WERI-Rb-1 (cell line): ENCODE measurements at regions not wholly inside any gene's neighbourhood (a gene's known extent, or its start where the extent isn't known, plus 50 kb on each side); places are given as distances from the start of the nearest gene placed in this dataset.

Experiments used
- DNase-seq: peaks from one replicate; pipeline ENCODE4 v3.0.0-alpha.2; 2020
- H3K27ac ChIP-seq: fragments of 250-450 bp; sonication (Bioruptor Pico); 2 replicates; pipeline ENCODE4 v1.5.1; 2020; ENCODE audit warnings: mild to moderate bottlenecking, moderate library complexity
- H3K27me3 ChIP-seq: fragments of 250-450 bp; sonication (Bioruptor Pico); 2 replicates; pipeline ENCODE4 v1.5.1; 2021; ENCODE audit warnings: mild to moderate bottlenecking, low read depth, moderate library complexity; ENCODE audit not compliant: insufficient read depth, severe bottlenecking
- H3K36me3 ChIP-seq: fragments of 250-450 bp; sonication (Bioruptor Pico); 2 replicates; pipeline ENCODE4 v1.5.1; 2020; ENCODE audit warnings: mild to moderate bottlenecking, moderate library complexity
- H3K4me3 ChIP-seq: 2 replicates; pipeline ENCODE4 v1.5.1; 2011; ENCODE audit warnings: low read depth, mild to moderate bottlenecking, control low read depth, low read length
- H3K9me3 ChIP-seq: fragments of 250-450 bp; sonication (Bioruptor Pico); 2 replicates; pipeline ENCODE4 v1.5.1; 2021; ENCODE audit warnings: mild to moderate bottlenecking, moderate library complexity; ENCODE audit not compliant: severe bottlenecking
- TF ChIP-seq, protein P1 (sequence below): IDR thresholded peaks from 2 replicates; pipeline ENCODE4 v1.5.1; 2011; ENCODE audit warnings: low read depth, mild to moderate bottlenecking, control low read depth, inconsistent platforms, low read length

DNA sequence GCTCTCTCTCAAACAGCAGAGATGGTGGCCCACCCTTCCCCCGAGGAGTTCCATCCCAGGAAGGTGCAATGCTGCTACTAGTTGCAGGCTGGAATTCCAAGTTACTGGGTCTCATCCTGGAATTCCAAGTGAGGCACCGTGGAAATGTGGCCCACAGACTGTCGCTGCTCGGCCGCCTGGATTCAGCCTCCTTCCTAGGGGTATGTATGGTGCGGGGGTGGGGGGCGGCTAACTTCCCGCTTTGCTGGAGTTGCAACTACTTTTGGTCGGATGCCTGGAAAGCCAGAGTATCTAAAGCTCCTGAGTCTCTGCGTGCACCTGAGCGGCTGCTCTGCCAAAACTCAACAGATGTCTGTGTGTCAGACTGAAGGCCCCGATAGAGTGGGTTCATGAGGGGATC is 1146.2 kb downstream of the RPA4 start:
- DNase-seq: no peak
- Histone ChIP-seq H3K4me3 (no peak overlapping the region), H3K27me3 (no peaks in the 10 kb centered on the region), H3K27ac (no peak overlapping the region), H3K36me3 (no peaks in the 10 kb centered on the region), H3K9me3 (no peaks in the 10 kb centered on the region)
- TF ChIP-seq, protein P1, sequence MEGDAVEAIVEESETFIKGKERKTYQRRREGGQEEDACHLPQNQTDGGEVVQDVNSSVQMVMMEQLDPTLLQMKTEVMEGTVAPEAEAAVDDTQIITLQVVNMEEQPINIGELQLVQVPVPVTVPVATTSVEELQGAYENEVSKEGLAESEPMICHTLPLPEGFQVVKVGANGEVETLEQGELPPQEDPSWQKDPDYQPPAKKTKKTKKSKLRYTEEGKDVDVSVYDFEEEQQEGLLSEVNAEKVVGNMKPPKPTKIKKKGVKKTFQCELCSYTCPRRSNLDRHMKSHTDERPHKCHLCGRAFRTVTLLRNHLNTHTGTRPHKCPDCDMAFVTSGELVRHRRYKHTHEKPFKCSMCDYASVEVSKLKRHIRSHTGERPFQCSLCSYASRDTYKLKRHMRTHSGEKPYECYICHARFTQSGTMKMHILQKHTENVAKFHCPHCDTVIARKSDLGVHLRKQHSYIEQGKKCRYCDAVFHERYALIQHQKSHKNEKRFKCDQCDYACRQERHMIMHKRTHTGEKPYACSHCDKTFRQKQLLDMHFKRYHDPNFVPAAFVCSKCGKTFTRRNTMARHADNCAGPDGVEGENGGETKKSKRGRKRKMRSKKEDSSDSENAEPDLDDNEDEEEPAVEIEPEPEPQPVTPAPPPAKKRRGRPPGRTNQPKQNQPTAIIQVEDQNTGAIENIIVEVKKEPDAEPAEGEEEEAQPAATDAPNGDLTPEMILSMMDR: no peak

DNA sequence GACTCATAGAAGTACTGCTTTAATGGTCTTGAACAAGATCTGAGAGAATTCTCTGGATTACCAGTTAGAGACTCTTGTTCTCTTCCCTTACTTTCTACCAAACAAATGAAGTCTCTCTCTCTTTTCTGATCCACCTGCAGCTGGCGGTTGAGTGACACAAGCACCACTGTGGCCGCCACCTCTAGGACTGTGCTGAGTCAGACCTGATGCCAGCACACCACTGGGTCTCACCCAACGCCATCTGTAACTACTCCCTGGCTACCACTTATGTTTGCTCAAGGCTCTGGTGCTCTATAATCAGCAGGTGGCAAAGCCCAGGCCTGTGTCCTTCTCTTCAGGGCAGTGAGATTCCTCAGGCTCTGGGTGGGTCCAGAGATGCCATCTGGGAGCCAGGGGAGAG is 1173.5 kb downstream of the RPA4 start:
- no peaks in the 10 kb centered on the region for H3K9me3 ChIP-seq
- TF ChIP-seq, protein P1: no peak

DNA sequence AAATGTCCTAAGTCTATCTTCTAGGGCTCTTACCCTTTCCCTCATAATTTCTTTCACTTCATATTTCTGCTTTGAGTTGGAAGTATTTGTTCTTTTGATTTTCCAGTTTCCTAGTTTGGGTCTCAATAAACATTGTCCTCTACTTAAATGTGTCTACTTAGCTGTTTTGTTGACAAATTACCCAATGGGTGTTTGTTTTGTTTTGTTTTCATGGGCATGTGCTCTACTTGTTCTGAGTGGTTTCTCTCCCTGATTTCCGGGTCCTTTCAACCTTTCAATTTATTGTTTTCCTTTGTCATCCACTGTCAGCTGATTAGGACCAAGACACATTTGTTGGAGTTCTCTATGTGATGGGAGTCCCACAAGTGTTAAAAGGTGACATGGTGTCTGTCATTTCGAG is 1181.4 kb downstream of the RPA4 start:
- no peak overlapping the region for H3K27ac ChIP-seq
- TF ChIP-seq, protein P1: no peak
- H3K4me3 ChIP-seq: no peak overlapping the region
- H3K36me3 ChIP-seq: no peaks in the 10 kb centered on the region
- no peak for DNase-seq
- no peaks in the 10 kb centered on the region for H3K9me3 ChIP-seq
- H3K27me3 ChIP-seq: no peaks in the 10 kb centered on the region

More for the DNA sequence above, 1173.5 kb downstream of the RPA4 start:
- Histone ChIP-seq H3K27me3 (no peaks in the 10 kb centered on the region), H3K4me3 (no peak overlapping the region), H3K27ac (no peak overlapping the region), H3K36me3 (no peaks in the 10 kb centered on the region)
- DNase-seq: no peak

DNA sequence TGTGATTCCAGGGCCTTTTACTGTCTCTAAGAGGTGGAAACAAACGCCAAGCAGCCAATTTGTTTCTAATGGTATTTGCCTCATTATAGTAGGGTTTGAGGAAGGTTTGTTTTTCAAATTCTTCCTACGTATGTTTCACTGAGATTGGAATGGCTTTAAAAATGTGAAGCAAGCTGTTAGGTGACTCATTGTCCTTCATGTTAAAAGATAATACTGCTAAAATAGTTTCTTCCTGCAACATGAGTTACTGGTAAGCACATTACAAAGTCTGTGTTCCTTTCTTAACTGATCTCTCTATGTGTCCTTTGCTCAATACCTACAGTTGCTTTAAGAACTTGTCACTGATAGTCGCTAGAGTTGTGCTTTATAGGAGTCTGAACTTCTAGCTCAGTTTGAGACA is 1183.9 kb downstream of the RPA4 start:
- no peak overlapping the region for H3K27ac ChIP-seq

DNA sequence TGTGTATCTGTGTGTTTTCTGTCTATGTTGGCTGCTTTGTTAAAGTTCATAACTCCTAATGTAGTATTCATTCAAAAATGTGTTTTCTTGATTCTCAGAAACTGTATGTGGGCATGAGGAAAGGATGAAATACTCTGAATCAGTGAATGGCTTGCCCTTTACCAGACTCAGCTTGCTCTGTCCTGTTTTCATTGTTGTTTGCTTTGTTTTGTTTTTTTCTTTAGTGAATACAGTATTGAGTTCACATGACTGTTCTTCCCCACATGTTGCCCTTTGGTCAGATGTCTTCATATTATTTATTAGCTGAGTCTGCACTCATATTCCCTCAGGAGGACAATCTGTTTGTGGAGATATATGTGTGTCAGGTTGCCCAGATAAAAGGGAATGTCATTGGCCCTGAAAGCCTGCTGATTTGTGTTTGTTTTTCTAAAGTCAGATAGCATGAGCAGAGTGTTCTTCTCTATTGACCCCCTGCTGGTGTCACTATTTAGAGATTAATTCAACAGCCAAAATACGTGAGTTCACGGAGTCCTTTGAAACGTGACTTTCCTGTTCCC is 1184.4 kb downstream of the RPA4 start:
- Histone ChIP-seq H3K27ac (no peak overlapping the region), H3K36me3 (no peaks in the 10 kb centered on the region), H3K27me3 (no peaks in the 10 kb centered on the region), H3K9me3 (no peaks in the 10 kb centered on the region), H3K4me3 (no peak overlapping the region)
- TF ChIP-seq, protein P1: no peak
- no peak for DNase-seq

More for the DNA sequence above, 1183.9 kb downstream of the RPA4 start:
- TF ChIP-seq, protein P1: no peak
- no peaks in the 10 kb centered on the region for H3K36me3 ChIP-seq
- no peak for DNase-seq
- no peaks in the 10 kb centered on the region for H3K9me3 ChIP-seq
- no peak overlapping the region for H3K4me3 ChIP-seq
- no peaks in the 10 kb centered on the region for H3K27me3 ChIP-seq

DNA sequence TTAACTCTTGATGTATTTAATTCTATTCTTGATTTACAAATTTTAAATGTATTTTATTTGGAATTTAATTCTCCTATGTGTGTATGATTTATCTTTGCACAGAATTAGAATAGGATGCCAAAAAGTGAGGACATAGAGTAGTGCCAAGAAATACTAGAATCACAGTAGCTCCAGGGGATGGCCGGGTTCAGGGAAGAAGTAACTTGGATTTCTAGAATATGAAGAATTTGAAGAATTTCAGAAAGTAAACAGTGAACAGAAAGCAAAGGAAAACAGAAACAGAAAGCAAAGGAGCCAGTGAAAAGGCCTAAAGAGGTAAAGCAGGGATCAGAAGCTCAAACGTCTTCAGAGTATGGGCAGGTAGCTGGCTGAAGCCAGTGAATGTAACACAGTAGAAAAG is 1187.6 kb downstream of the RPA4 start:
- no peak for DNase-seq
- TF ChIP-seq, protein P1: no peak
- Histone ChIP-seq H3K36me3 (no peaks in the 10 kb centered on the region), H3K4me3 (no peak overlapping the region), H3K9me3 (no peaks in the 10 kb centered on the region), H3K27ac (no peak overlapping the region), H3K27me3 (no peaks in the 10 kb centered on the region)
